ENCODE measurements at regions not wholly inside any gene's neighbourhood (a gene's known extent, or its start where the extent isn't known, plus 50 kb on each side); places are given as distances from the start of the nearest gene placed in this dataset.

- TF ChIP-seq CTCF (IDR thresholded peaks at IDR 0.05; ENCODE audit: insufficient read depth, low read length, poor library complexity, severe bottlenecking), result no peak
- Histone ChIP-seq H3K36me3 (ENCODE audit: control insufficient read depth, insufficient read depth, low read length) (no peaks in the 10 kb centered on the region), H3K4me3 (ENCODE audit: low read depth, low read length) (no peak overlapping the region), H3K27me3 (ENCODE audit: control insufficient read depth, insufficient read depth, low read length) (no peaks in the 10 kb centered on the region)
- DNase-seq (ENCODE audit: low read depth), result no peak
These were observed 66.6 kb upstream of the OLFM4 start for GRCh38 chr13:52961987-52962386.

DNA sequence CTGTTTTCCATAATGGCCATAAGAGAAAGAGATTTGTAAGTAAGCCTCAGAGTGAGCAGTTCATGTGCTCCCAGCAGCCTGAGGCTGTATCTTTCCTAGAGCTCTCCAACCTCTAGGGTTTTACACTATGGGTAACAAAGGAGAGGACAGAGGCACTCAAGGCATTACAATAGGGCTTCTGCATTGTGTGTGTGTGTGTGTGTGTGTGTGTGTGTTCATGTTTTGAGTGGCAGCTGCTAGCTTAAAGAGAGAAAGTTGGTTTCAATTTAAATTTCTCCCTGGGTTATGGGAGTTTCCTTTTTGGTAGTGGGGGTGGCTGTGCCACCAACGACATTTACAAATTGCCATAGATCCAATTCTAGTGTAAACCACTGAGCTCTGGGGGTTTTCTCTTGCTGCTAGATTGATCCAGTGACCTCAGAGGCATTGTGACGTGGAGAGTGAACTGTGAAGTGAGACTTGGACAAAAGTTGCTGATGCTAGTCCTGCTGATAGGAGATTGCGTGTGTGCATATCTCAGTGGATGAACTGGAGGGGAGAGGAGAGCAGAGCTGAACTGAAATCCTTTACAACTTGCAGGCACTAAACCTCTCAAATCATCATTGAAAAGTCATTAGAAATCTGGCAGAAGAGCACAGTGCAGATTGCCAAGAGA lies 67.2 kb upstream of the OLFM4 start:
- DNase-seq (ENCODE audit: low read depth), result no peak
- TF ChIP-seq CTCF (IDR thresholded peaks at IDR 0.05; ENCODE audit: insufficient read depth, low read length, poor library complexity, severe bottlenecking), result no peak
- H3K36me3 ChIP-seq (ENCODE audit: control insufficient read depth, insufficient read depth, low read length), result no peaks in the 10 kb centered on the region
- H3K4me3 ChIP-seq (ENCODE audit: low read depth, low read length), result no peak overlapping the region
- no peaks in the 10 kb centered on the region for H3K27me3 ChIP-seq (ENCODE audit: control insufficient read depth, insufficient read depth, low read length)

DNA sequence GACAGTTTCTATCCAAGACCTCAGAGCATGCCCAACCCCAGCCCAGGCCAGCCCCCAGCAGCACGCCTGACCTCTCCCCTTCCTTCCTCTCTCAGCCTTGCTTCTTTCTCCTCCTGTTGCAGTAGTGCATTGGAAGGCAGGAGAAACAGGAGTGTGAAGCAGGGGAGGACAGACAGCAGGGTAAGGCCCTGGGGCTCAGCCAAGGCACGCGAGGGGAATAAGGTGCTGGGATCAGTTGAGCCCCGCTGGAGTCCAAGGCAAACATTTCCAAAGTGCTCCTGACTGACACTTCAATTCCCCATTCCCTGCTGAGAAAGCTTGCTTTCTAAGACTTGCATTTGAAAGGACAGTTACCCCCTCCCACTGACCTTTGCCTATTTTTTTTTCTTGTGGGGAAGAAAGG lies 73.1 kb upstream of the OLFM4 start:
- TF ChIP-seq CTCF (IDR thresholded peaks at IDR 0.05; ENCODE audit: insufficient read depth, low read length, poor library complexity, severe bottlenecking), result no peak
- no peaks in the 10 kb centered on the region for H3K36me3 ChIP-seq (ENCODE audit: control insufficient read depth, insufficient read depth, low read length)
- no peak for DNase-seq (ENCODE audit: low read depth)

DNA sequence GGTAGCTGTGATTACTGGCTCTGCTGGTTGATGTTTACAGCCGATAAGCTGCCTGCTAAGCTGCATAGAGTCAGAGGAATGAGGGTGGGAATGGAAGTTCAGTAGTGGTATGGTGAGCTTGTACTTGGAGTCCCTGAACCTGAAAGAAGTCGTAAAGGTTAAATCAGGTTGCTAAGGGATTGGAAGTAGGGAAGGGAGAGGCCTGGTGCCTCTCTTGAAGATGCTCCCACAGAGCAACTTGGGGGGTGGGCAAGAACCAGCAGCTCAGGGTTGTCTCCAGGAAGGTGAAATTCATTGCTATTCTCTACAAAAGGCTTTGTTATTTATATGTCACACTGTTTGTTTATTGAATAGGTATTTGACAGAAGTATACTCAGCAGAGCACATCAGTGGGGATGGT lies 73.8 kb upstream of the OLFM4 start:
- no peaks in the 10 kb centered on the region for H3K36me3 ChIP-seq (ENCODE audit: control insufficient read depth, insufficient read depth, low read length)
- no peak for TF ChIP-seq CTCF (IDR thresholded peaks at IDR 0.05; ENCODE audit: insufficient read depth, low read length, poor library complexity, severe bottlenecking)
- DNase-seq (ENCODE audit: low read depth), result no peak

More for the DNA sequence above, 73.1 kb upstream of the OLFM4 start:
- no peak overlapping the region for H3K4me3 ChIP-seq (ENCODE audit: low read depth, low read length)
- H3K27me3 ChIP-seq (ENCODE audit: control insufficient read depth, insufficient read depth, low read length), result no peaks in the 10 kb centered on the region

GRCh38 chr13:52950436-52950956 lies 78.1 kb upstream of the OLFM4 start:
- no peaks in the 10 kb centered on the region for H3K36me3 ChIP-seq (ENCODE audit: control insufficient read depth, insufficient read depth, low read length)
- no peak for TF ChIP-seq CTCF (IDR thresholded peaks at IDR 0.05; ENCODE audit: insufficient read depth, low read length, poor library complexity, severe bottlenecking)
- H3K27me3 ChIP-seq (ENCODE audit: control insufficient read depth, insufficient read depth, low read length), result no peaks in the 10 kb centered on the region
- no peak overlapping the region for H3K4me3 ChIP-seq (ENCODE audit: low read depth, low read length)
- DNase-seq (ENCODE audit: low read depth), result no peak

More for the DNA sequence above, 73.8 kb upstream of the OLFM4 start:
- Histone ChIP-seq H3K4me3 (ENCODE audit: low read depth, low read length) (no peak overlapping the region), H3K27me3 (ENCODE audit: control insufficient read depth, insufficient read depth, low read length) (no peaks in the 10 kb centered on the region)

DNA sequence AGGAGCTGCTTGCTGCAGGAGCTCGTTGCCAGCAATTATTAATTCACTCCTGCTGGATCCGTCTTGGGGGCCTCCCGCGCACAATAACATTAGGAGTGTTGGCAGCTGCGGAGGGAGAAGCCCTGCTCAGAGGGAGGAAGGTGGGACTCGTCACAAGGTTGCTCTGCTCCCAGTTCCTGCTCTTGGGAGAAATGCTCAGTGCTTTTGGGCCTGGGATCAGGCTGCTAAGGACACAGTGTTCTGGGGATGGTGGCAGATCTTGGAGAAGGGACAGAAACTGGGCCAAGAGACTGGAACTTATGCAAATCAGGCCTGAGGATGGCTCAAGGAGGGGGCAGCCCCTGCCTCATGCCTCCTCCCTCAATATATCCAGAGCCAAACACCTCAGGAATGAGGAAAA lies 78.9 kb upstream of the OLFM4 start:
- no peak overlapping the region for H3K4me3 ChIP-seq (ENCODE audit: low read depth, low read length)
- no peaks in the 10 kb centered on the region for H3K27me3 ChIP-seq (ENCODE audit: control insufficient read depth, insufficient read depth, low read length)
- no peaks in the 10 kb centered on the region for H3K36me3 ChIP-seq (ENCODE audit: control insufficient read depth, insufficient read depth, low read length)
- TF ChIP-seq CTCF (IDR thresholded peaks at IDR 0.05; ENCODE audit: insufficient read depth, low read length, poor library complexity, severe bottlenecking), result no peak
- no peak for DNase-seq (ENCODE audit: low read depth)

Data from kidney epithelial cell (primary cell).